DND-41 (cell line): ENCODE measurements at regions not wholly inside any gene's neighbourhood (a gene's known extent, or its start where the extent isn't known, plus 50 kb on each side); places are given as distances from the start of the nearest gene placed in this dataset.

Experiments
- ATAC-seq: fragments of 200-7000 bp; cut with Tn5 transposase; 3 replicates; pipeline ENCODE4 v1.9.1; 2021; ENCODE audit warnings: low read depth; ENCODE audit not compliant: insufficient read depth
- DNase-seq: peaks from one replicate; pipeline ENCODE4 v3.0.0-alpha.2; 2020
- H2AFZ ChIP-seq: 2 replicates; pipeline ENCODE4 v1.6.0; 2012; ENCODE audit warnings: low read depth, low read length
- H3K27ac ChIP-seq: 2 replicates; pipeline ENCODE4 v1.5.1; 2012; ENCODE audit warnings: low read length, inconsistent platforms
- H3K27me3 ChIP-seq: fragments of 200-600 bp; sonication (generic); 2 replicates; pipeline ENCODE4 v1.6.0; 2012; ENCODE audit warnings: low read length, mild to moderate bottlenecking, inconsistent platforms; ENCODE audit not compliant: insufficient read depth, poor library complexity
- H3K36me3 ChIP-seq: 2 replicates; pipeline ENCODE4 v1.5.1; 2012; ENCODE audit warnings: low read length, inconsistent platforms; ENCODE audit not compliant: insufficient read depth
- H3K4me1 ChIP-seq: 2 replicates; pipeline ENCODE4 v1.5.1; 2012; ENCODE audit warnings: mild to moderate bottlenecking, low read length; ENCODE audit not compliant: insufficient read depth
- H3K4me2 ChIP-seq: 2 replicates; pipeline ENCODE4 v1.6.0; 2012; ENCODE audit warnings: mild to moderate bottlenecking, moderate library complexity, low read length, inconsistent platforms; ENCODE audit not compliant: insufficient read depth
- H3K4me3 ChIP-seq, 2 experiments: fragments of 200-600 bp in 1 of 2; shearing (Covaris generic) in 1 of 2; 2 replicates each; pipeline ENCODE4 v1.5.1; 2012 to 2016; ENCODE audit warnings: inconsistent platforms in 2 of 2, low read length in 2 of 2, mild to moderate bottlenecking in 2 of 2, low read depth in 1 of 2, moderate library complexity in 1 of 2
- H3K79me2 ChIP-seq: 2 replicates; pipeline ENCODE4 v1.6.0; 2012; ENCODE audit warnings: low read length, inconsistent platforms; ENCODE audit not compliant: insufficient read depth
- H3K9ac ChIP-seq: 2 replicates; pipeline ENCODE4 v1.6.0; 2012; ENCODE audit warnings: low read depth, mild to moderate bottlenecking, inconsistent platforms, low read length, moderate library complexity
- H3K9me3 ChIP-seq: 2 replicates; pipeline ENCODE4 v1.5.1; 2012; ENCODE audit warnings: low read length, moderate library complexity, mild to moderate bottlenecking, inconsistent platforms; ENCODE audit not compliant: insufficient read depth, severe bottlenecking
- H4K20me1 ChIP-seq: 2 replicates; pipeline ENCODE4 v1.6.0; 2012; ENCODE audit warnings: low read length; ENCODE audit not compliant: insufficient read depth
- EZH2 ChIP-seq: IDR thresholded peaks from 3 replicates; pipeline ENCODE4 v1.6.1; 2012; ENCODE audit warnings: borderline replicate concordance, low read depth, mild to moderate bottlenecking, moderate library complexity, low read length, inconsistent platforms; ENCODE audit not compliant: severe bottlenecking
- TF ChIP-seq, protein P1 (sequence below): IDR thresholded peaks from 2 replicates; pipeline ENCODE4 v1.5.1; 2012; ENCODE audit warnings: borderline replicate concordance, low read length, moderate library complexity, mild to moderate bottlenecking; ENCODE audit not compliant: poor library complexity, severe bottlenecking; ENCODE audit errors: extremely low read depth

- Histone ChIP-seq H3K79me2 (no peaks in the 10 kb centered on the region), H3K4me1 (no peaks in the 10 kb centered on the region), H3K27ac (no peak overlapping the region), H3K36me3 (no peaks in the 10 kb centered on the region), H3K4me2 (no peak overlapping the region), H3K27me3 (no peaks in the 10 kb centered on the region), H4K20me1 (no peaks in the 10 kb centered on the region), H3K9me3 (no peaks in the 10 kb centered on the region), H2AFZ (no peak overlapping the region), H3K9ac (no peak overlapping the region), H3K4me3 (no peak overlapping the region)
- TF ChIP-seq EZH2: no peak
- TF ChIP-seq, protein P1, sequence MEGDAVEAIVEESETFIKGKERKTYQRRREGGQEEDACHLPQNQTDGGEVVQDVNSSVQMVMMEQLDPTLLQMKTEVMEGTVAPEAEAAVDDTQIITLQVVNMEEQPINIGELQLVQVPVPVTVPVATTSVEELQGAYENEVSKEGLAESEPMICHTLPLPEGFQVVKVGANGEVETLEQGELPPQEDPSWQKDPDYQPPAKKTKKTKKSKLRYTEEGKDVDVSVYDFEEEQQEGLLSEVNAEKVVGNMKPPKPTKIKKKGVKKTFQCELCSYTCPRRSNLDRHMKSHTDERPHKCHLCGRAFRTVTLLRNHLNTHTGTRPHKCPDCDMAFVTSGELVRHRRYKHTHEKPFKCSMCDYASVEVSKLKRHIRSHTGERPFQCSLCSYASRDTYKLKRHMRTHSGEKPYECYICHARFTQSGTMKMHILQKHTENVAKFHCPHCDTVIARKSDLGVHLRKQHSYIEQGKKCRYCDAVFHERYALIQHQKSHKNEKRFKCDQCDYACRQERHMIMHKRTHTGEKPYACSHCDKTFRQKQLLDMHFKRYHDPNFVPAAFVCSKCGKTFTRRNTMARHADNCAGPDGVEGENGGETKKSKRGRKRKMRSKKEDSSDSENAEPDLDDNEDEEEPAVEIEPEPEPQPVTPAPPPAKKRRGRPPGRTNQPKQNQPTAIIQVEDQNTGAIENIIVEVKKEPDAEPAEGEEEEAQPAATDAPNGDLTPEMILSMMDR: no peak
- ATAC-seq (no peak), DNase-seq (no peak)
These were observed 1814.9 kb downstream of the SLITRK5 start for GRCh38 chr13:89486065-89486464.

DNA sequence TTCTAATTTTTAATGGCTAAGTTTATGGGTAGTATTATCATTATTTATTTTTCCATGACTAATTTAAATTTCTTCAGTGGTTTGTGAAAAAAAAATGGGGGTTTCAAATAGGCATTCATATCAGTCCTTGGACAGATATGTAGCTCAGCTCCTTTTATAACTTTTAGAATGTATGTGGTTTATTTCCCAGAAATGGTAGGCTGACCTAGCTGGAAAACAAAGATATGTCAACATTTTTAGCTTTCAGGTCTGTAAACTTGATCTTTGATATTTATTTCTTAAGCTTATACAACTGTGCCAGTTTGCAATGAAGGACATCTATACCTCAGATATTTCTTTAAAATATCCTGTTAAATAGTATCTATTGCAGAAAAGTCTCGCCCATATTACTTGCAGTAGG lies 1815.5 kb downstream of the SLITRK5 start:
- Histone ChIP-seq H3K27me3 (no peaks in the 10 kb centered on the region), H3K79me2 (no peaks in the 10 kb centered on the region), H4K20me1 (no peaks in the 10 kb centered on the region), H3K36me3 (no peaks in the 10 kb centered on the region), H3K4me3 (no peak overlapping the region), H3K9ac (no peak overlapping the region), H3K4me1 (no peaks in the 10 kb centered on the region), H3K4me2 (no peak overlapping the region), H3K9me3 (no peaks in the 10 kb centered on the region), H2AFZ (no peak overlapping the region), H3K27ac (no peak overlapping the region)
- TF ChIP-seq, protein P1: no peak
- no peak for TF ChIP-seq EZH2
- DNase-seq: no peak
- no peak for ATAC-seq

DNA sequence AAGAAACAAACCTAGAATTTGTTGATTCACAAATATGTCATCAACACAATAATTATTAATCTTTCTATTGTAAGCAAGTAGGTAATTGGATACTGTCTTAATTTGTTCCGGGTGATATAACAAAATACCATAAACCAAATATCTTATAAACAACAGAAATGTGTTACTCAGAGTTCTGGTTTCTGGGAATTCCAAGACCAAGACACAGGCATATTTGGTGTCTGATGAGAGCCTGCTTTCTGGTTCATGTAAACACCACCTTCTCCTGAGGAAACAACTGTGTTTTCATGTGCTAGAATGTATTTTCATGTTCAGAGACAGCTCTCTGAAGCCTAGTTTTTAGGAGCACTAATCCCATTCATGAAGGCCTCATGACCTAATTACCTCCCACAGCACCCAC lies 1819.5 kb downstream of the SLITRK5 start:
- Histone ChIP-seq H3K4me3 (no peak overlapping the region), H3K9me3 (no peaks in the 10 kb centered on the region), H3K27ac (no peak overlapping the region), H3K27me3 (no peaks in the 10 kb centered on the region), H3K79me2 (no peaks in the 10 kb centered on the region), H3K9ac (no peak overlapping the region), H4K20me1 (no peaks in the 10 kb centered on the region), H3K4me2 (no peak overlapping the region), H3K36me3 (no peaks in the 10 kb centered on the region), H3K4me1 (no peaks in the 10 kb centered on the region), H2AFZ (no peak overlapping the region)
- TF ChIP-seq, protein P1: no peak
- no peak for TF ChIP-seq EZH2
- ATAC-seq (no peak), DNase-seq (no peak)

DNA sequence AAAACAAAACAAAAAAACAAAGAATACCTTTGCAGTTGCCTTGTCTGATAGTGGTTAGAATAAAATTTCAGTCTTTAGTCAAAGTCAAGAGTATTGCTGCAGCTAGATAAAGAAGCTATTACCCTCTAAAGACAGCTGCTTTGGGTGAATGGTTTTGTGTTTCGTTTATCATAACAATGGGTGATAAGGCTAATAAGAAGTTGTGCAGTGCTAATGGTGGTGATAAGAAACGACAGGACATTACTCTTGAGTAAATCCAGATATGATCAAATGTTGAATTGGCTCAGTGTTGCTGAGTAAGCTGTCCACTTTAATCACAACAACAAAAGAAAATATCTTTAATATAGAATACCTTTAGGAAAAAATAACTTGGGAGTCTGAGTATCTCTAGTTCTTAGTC lies 1825.3 kb downstream of the SLITRK5 start:
- no peaks in the 10 kb centered on the region for H3K27me3 ChIP-seq
- no peak for DNase-seq

More for the DNA sequence above, 1825.3 kb downstream of the SLITRK5 start:
- Histone ChIP-seq H3K9me3 (no peaks in the 10 kb centered on the region), H3K36me3 (no peaks in the 10 kb centered on the region), H3K4me2 (no peak overlapping the region), H2AFZ (no peak overlapping the region), H3K79me2 (no peaks in the 10 kb centered on the region), H3K4me3 (no peak overlapping the region), H3K4me1 (no peaks in the 10 kb centered on the region), H3K27ac (no peak overlapping the region), H4K20me1 (no peaks in the 10 kb centered on the region), H3K9ac (no peak overlapping the region)
- ATAC-seq: no peak
- TF ChIP-seq, protein P1: no peak
- TF ChIP-seq EZH2: no peak
